ENCODE measurements at regions not wholly inside any gene's neighbourhood (a gene's known extent, or its start where the extent isn't known, plus 50 kb on each side); places are given as distances from the start of the nearest gene placed in this dataset.

- RAD21 ChIA-PET (ENCODE audit: low non-redundant PET in 1 of 2, low total read pairs in 2 of 2, uncharacterized antibody in 2 of 2, unreplicated experiment in 2 of 2): no interaction called here
- ATAC-seq (no peak), DNase-seq (ENCODE audit: low read depth, low spot score) (no peak)
- TF ChIP-seq EGR1 (IDR thresholded peaks at IDR 0.05; ENCODE audit: low read depth) (no peak), ZBTB33 (IDR thresholded peaks at IDR 0.05; ENCODE audit: extremely low read depth, insufficient replicate concordance, low read length) (no peak), ZFX (IDR thresholded peaks at IDR 0.05) (no peak), CBX3 (IDR thresholded peaks at IDR 0.05; ENCODE audit: low read depth) (no peak), RAD21 (IDR thresholded peaks at IDR 0.05; ENCODE audit: low read depth) (no peak), SP1 (IDR thresholded peaks at IDR 0.05; ENCODE audit: low read depth) (no peak)
- no peak overlapping the region for H3K9ac ChIP-seq (ENCODE audit: low read length)
- no peak overlapping the region for H2AFZ ChIP-seq (ENCODE audit: low read depth, low read length, poor library complexity, severe bottlenecking)
- CTCF ChIA-PET: no interaction called here
- no peaks in the 10 kb centered on the region for H3K79me2 ChIP-seq (ENCODE audit: insufficient read depth, low read length)
- no peaks in the 10 kb centered on the region for H3K27me3 ChIP-seq (ENCODE audit: insufficient read depth, low read length)
- BruUV-seq (replicated peaks): no TSS peak
- H4K20me1 ChIP-seq (ENCODE audit: insufficient read depth): no peaks in the 10 kb centered on the region
- no peaks in the 10 kb centered on the region for H3K4me1 ChIP-seq (ENCODE audit: control insufficient read depth in 1 of 2, insufficient read depth in 2 of 2, low read length in 2 of 2)
- POLR2A ChIA-PET: no interaction called here
- H3K4me2 ChIP-seq (ENCODE audit: low read length): no peak overlapping the region
- H3K9me2 ChIP-seq (ENCODE audit: insufficient read depth): no peaks in the 10 kb centered on the region
- no peaks in the 10 kb centered on the region for H3K36me3 ChIP-seq (ENCODE audit: control insufficient read depth in 1 of 2, insufficient read depth in 2 of 2, low read length in 2 of 2)
- no peaks in the 10 kb centered on the region for H3K9me3 ChIP-seq (ENCODE audit: control insufficient read depth in 1 of 2, insufficient read depth in 1 of 2, low read depth in 1 of 2, low read length in 2 of 2)
- no peak overlapping the region for H3K27ac ChIP-seq (ENCODE audit: low read depth, low read length)
- no peak overlapping the region for H3K4me3 ChIP-seq (replicated peaks in 1 of 2; ENCODE audit: low read depth in 1 of 2, low read length in 2 of 2)
- intact Hi-C loops (cut with micrococcal nuclease): no loop called here
Observed at GRCh38 chr6:40889137-40889832, 149.7 kb downstream of the UNC5CL start.

- H3K4me2 ChIP-seq (ENCODE audit: low read length): no peak overlapping the region
- intact Hi-C loops (cut with micrococcal nuclease): no loop called here
- no peaks in the 10 kb centered on the region for H3K36me3 ChIP-seq (ENCODE audit: control insufficient read depth in 1 of 2, insufficient read depth in 2 of 2, low read length in 2 of 2)
- DNase-seq (ENCODE audit: low read depth, low spot score) (no peak), ATAC-seq (no peak)
- H3K9ac ChIP-seq (ENCODE audit: low read length): no peak overlapping the region
- CTCF ChIA-PET: no interaction called here
- POLR2A ChIA-PET: no interaction called here
- H3K27ac ChIP-seq (ENCODE audit: low read depth, low read length): no peak overlapping the region
- H2AFZ ChIP-seq (ENCODE audit: low read depth, low read length, poor library complexity, severe bottlenecking): no peak overlapping the region
- H4K20me1 ChIP-seq (ENCODE audit: insufficient read depth): no peaks in the 10 kb centered on the region
- H3K79me2 ChIP-seq (ENCODE audit: insufficient read depth, low read length): no peaks in the 10 kb centered on the region
- no TSS peak for BruUV-seq (replicated peaks)
- RAD21 ChIA-PET (ENCODE audit: low non-redundant PET in 1 of 2, low total read pairs in 2 of 2, uncharacterized antibody in 2 of 2, unreplicated experiment in 2 of 2): no interaction called here
- H3K9me3 ChIP-seq (ENCODE audit: control insufficient read depth in 1 of 2, insufficient read depth in 1 of 2, low read depth in 1 of 2, low read length in 2 of 2): no peaks in the 10 kb centered on the region
- no peaks in the 10 kb centered on the region for H3K9me2 ChIP-seq (ENCODE audit: insufficient read depth)
- H3K4me1 ChIP-seq (ENCODE audit: control insufficient read depth in 1 of 2, insufficient read depth in 2 of 2, low read length in 2 of 2): no peaks in the 10 kb centered on the region
- no peak overlapping the region for H3K4me3 ChIP-seq (replicated peaks in 1 of 2; ENCODE audit: low read depth in 1 of 2, low read length in 2 of 2)
- H3K27me3 ChIP-seq (ENCODE audit: insufficient read depth, low read length): no peaks in the 10 kb centered on the region
- no peak for TF ChIP-seq RAD21 (IDR thresholded peaks at IDR 0.05; ENCODE audit: low read depth)
- TF ChIP-seq ZBTB33 (IDR thresholded peaks at IDR 0.05; ENCODE audit: extremely low read depth, insufficient replicate concordance, low read length): no peak
- no peak for TF ChIP-seq ZFX (IDR thresholded peaks at IDR 0.05)
- TF ChIP-seq EZH2 (IDR thresholded peaks at IDR 0.05): no peak
- TF ChIP-seq CEBPB (IDR thresholded peaks at IDR 0.05; ENCODE audit: low read depth): no peak
- no peak for TF ChIP-seq YY1 (IDR thresholded peaks at IDR 0.05; ENCODE audit: extremely low read depth, insufficient replicate concordance, low read depth, low read length)
- no peak for TF ChIP-seq SRF (IDR thresholded peaks at IDR 0.05; ENCODE audit: low read depth)
- TF ChIP-seq CTCF (IDR thresholded peaks at IDR 0.05 in 2 of 3, conservative IDR thresholded peaks at IDR 0.05 in 1 of 3; ENCODE audit: borderline replicate concordance in 1 of 3, insufficient read depth in 1 of 3, low read depth in 2 of 3, low read length in 2 of 3): no peak
- no peak for TF ChIP-seq SP1 (IDR thresholded peaks at IDR 0.05; ENCODE audit: low read depth)
- TF ChIP-seq SIN3A (IDR thresholded peaks at IDR 0.05; ENCODE audit: low read depth): no peak
- no peak for TF ChIP-seq MAX (IDR thresholded peaks at IDR 0.05)
Observed at GRCh38 chr6:40888456-40888990, 150.5 kb downstream of the UNC5CL start.

Data from HCT116 (cell line).